RCC 7860 (cell line): ENCODE measurements at regions not wholly inside any gene's neighbourhood (a gene's known extent, or its start where the extent isn't known, plus 50 kb on each side); places are given as distances from the start of the nearest gene placed in this dataset.

Experiments used
- DNase-seq: peaks from one replicate; pipeline ENCODE4 v3.0.0-alpha.2; 2015; ENCODE audit warnings: low spot score
- FAIRE-seq: peaks from 2 replicates; lab custom pipeline; 2012; peaks lifted over from hg19 to GRCh38; lab: Jason Lieb, UNC

GRCh38 chr7:118298771-118299170, 74.3 kb downstream of the ANKRD7 start:
- FAIRE-seq = no peak
- DNase-seq = no peak

GRCh38 chr7:118300177-118300576, 75.7 kb downstream of the ANKRD7 start:
- DNase-seq (no peak), FAIRE-seq (no peak)

- FAIRE-seq (no peak), DNase-seq (no peak)
These were observed 79.6 kb downstream of the ANKRD7 start for GRCh38 chr7:118304100-118304499.

- DNase-seq (no peak), FAIRE-seq (no peak)
These were observed 81.2 kb downstream of the ANKRD7 start for GRCh38 chr7:118305671-118306070.

GRCh38 chr7:118306771-118307170, 82.3 kb downstream of the ANKRD7 start:
- DNase-seq (no peak), FAIRE-seq (no peak)

GRCh38 chr7:118311121-118311836, 86.8 kb downstream of the ANKRD7 start:
- DNase-seq = no peak
- FAIRE-seq = no peak

GRCh38 chr7:118312051-118312450, 87.5 kb downstream of the ANKRD7 start:
- FAIRE-seq = no peak
- DNase-seq = no peak

- DNase-seq (no peak), FAIRE-seq (no peak)
These were observed 88.5 kb downstream of the ANKRD7 start for GRCh38 chr7:118312966-118313365.

GRCh38 chr7:118324790-118325449, 100.4 kb downstream of the ANKRD7 start:
- FAIRE-seq = no peak
- DNase-seq = no peak

GRCh38 chr7:118325450-118325808, 100.9 kb downstream of the ANKRD7 start:
- FAIRE-seq = no peak

GRCh38 chr7:118327174-118327573, 102.7 kb downstream of the ANKRD7 start:
- DNase-seq (no peak), FAIRE-seq (no peak)

More at GRCh38 chr7:118325450-118325808, 100.9 kb downstream of the ANKRD7 start:
- DNase-seq = no peak

- DNase-seq = no peak
- no peak for FAIRE-seq
These were observed 104.2 kb downstream of the ANKRD7 start for GRCh38 chr7:118328505-118329211.

GRCh38 chr7:118330388-118330787, 105.9 kb downstream of the ANKRD7 start:
- DNase-seq = no peak
- FAIRE-seq = no peak

GRCh38 chr7:118346748-118347147, 122.2 kb downstream of the ANKRD7 start:
- DNase-seq (no peak), FAIRE-seq (no peak)

- no peak for FAIRE-seq
- DNase-seq = no peak
These were observed 125.1 kb downstream of the ANKRD7 start for GRCh38 chr7:118349604-118350003.

- DNase-seq = no peak
- FAIRE-seq = no peak
These were observed 125.8 kb downstream of the ANKRD7 start for GRCh38 chr7:118350260-118350659.

GRCh38 chr7:118352867-118353453, 128.5 kb downstream of the ANKRD7 start:
- FAIRE-seq = no peak
- peak; percentile 27 for DNase-seq

GRCh38 chr7:118366363-118366762, 141.9 kb downstream of the ANKRD7 start:
- FAIRE-seq = no peak

GRCh38 chr7:118368958-118369357, 144.5 kb downstream of the ANKRD7 start:
- FAIRE-seq = no peak
- DNase-seq = no peak

More at GRCh38 chr7:118366363-118366762, 141.9 kb downstream of the ANKRD7 start:
- DNase-seq = no peak

- FAIRE-seq = no peak
- no peak for DNase-seq
These were observed 145.5 kb downstream of the ANKRD7 start for GRCh38 chr7:118369987-118370386.

GRCh38 chr7:118372530-118372929, 148.0 kb downstream of the ANKRD7 start:
- no peak for FAIRE-seq
- DNase-seq = no peak
